DOHH2 (cell line): ENCODE measurements at regions not wholly inside any gene's neighbourhood (a gene's known extent, or its start where the extent isn't known, plus 50 kb on each side); places are given as distances from the start of the nearest gene placed in this dataset.

Source experiments
- H3F3A ChIP-seq: fragments of 200-600 bp; sonication (generic), shearing (Covaris generic); 2 replicates; pipeline ENCODE4 v1.6.0; 2016; ENCODE audit warnings: antibody characterized with exemption, mild to moderate bottlenecking; ENCODE audit not compliant: control insufficient read depth, insufficient read depth
- H3K27ac ChIP-seq: fragments of 200-600 bp; sonication (generic); 2 replicates; pipeline ENCODE4 v1.5.1; 2014; ENCODE audit warnings: low read depth, mild to moderate bottlenecking, low read length, moderate library complexity
- H3K27me3 ChIP-seq: fragments of 200-600 bp; sonication (generic); 2 replicates; pipeline ENCODE4 v1.6.1; 2014; ENCODE audit warnings: mild to moderate bottlenecking, low read length, mixed read lengths; ENCODE audit not compliant: control insufficient read depth
- H3K36me3 ChIP-seq: fragments of 200-600 bp; sonication (generic); 2 replicates; pipeline ENCODE4 v1.6.1; 2014; ENCODE audit warnings: mild to moderate bottlenecking, low read length, moderate library complexity, mixed read lengths; ENCODE audit not compliant: control insufficient read depth
- H3K4me1 ChIP-seq: fragments of 200-600 bp; sonication (generic); 2 replicates; pipeline ENCODE4 v1.6.1; 2014; ENCODE audit warnings: mild to moderate bottlenecking, low read length, mixed read lengths; ENCODE audit not compliant: control insufficient read depth
- H3K4me2 ChIP-seq: fragments of 200-600 bp; sonication (generic); 2 replicates; pipeline ENCODE4 v1.6.0; 2014; ENCODE audit warnings: mild to moderate bottlenecking, low read length, moderate library complexity
- H3K4me3 ChIP-seq: fragments of 200-600 bp; sonication (generic); 2 replicates; pipeline ENCODE4 v1.5.1; 2014; ENCODE audit warnings: mild to moderate bottlenecking, low read length, mixed read lengths
- H3K79me2 ChIP-seq: fragments of 200-600 bp; sonication (generic); 2 replicates; pipeline ENCODE4 v1.6.1; 2014; ENCODE audit warnings: mild to moderate bottlenecking, low read length, mixed read lengths; ENCODE audit not compliant: control insufficient read depth
- H3K9me2 ChIP-seq: fragments of 200-600 bp; sonication (generic); replicated peaks from 2 replicates; pipeline ENCODE4 v1.6.1; 2014; ENCODE audit warnings: mild to moderate bottlenecking, low read length, mixed read lengths; ENCODE audit not compliant: control insufficient read depth
- H3K9me3 ChIP-seq: fragments of 200-600 bp; sonication (generic); 2 replicates; pipeline ENCODE4 v1.6.1; 2014; ENCODE audit warnings: antibody characterized with exemption, low read length, mixed read lengths; ENCODE audit not compliant: control insufficient read depth, insufficient read depth
- H4K20me1 ChIP-seq: fragments of 200-600 bp; sonication (generic); 2 replicates; pipeline ENCODE4 v1.6.0; 2014; ENCODE audit warnings: low read depth, mild to moderate bottlenecking, antibody characterized with exemption, low read length, moderate library complexity; ENCODE audit not compliant: control insufficient read depth, insufficient read depth
- CTCF ChIP-seq: fragments of 200-600 bp; sonication (generic); IDR thresholded peaks from one replicate; pipeline ENCODE4 v1.5.1; 2014; ENCODE audit warnings: antibody characterized with exemption, mild to moderate bottlenecking, low read depth, low read length; ENCODE audit not compliant: poor library complexity, severe bottlenecking
- EZH2phosphoT487 ChIP-seq: fragments of 200-600 bp; sonication (generic); IDR thresholded peaks from 2 replicates; pipeline ENCODE4 v1.6.1; 2017; ENCODE audit warnings: borderline replicate concordance, mild to moderate bottlenecking, antibody characterized with exemption, low read length, moderate library complexity, mixed read lengths

- 0 out of 2 replicates have a peak overlapping the region, but pooled peaks have one; percentile 4 for H3K4me3 ChIP-seq
- H3K27ac ChIP-seq = peak overlapping the region; percentile 76; the same call in 1 of the 2 replicates
- H3K79me2 ChIP-seq = no peaks in the 10 kb centered on the region
- H3K9me2 ChIP-seq = no peaks in the 10 kb centered on the region
- TF ChIP-seq EZH2phosphoT487 = no peak
- no peak for TF ChIP-seq CTCF
- peak overlapping the region; percentile 72; the same call in 1 of the 2 replicates for H3K4me2 ChIP-seq
- H3F3A ChIP-seq = peaks cover 24% of the 10 kb centered on the region
- no peaks in the 10 kb centered on the region for H3K36me3 ChIP-seq
- H4K20me1 ChIP-seq = no peaks in the 10 kb centered on the region
- H3K9me3 ChIP-seq = no peaks in the 10 kb centered on the region
- peaks cover 95% of the 10 kb centered on the region for H3K4me1 ChIP-seq
- H3K27me3 ChIP-seq = no peaks in the 10 kb centered on the region
Measured at GRCh38 chr10:7491230-7491629, 80.4 kb upstream of the SFMBT2 start.

- H4K20me1 ChIP-seq = no peaks in the 10 kb centered on the region
- H3K27me3 ChIP-seq = no peaks in the 10 kb centered on the region
- H3K79me2 ChIP-seq = no peaks in the 10 kb centered on the region
- H3K4me3 ChIP-seq = no peak overlapping the region
- H3K9me2 ChIP-seq = no peaks in the 10 kb centered on the region
- H3K27ac ChIP-seq = peak overlapping the region; percentile 6; the same call in 1 of the 2 replicates
- H3K9me3 ChIP-seq = no peaks in the 10 kb centered on the region
- peaks cover 98% of the 10 kb centered on the region for H3K4me1 ChIP-seq
- no peaks in the 10 kb centered on the region for H3K36me3 ChIP-seq
- peaks cover 33% of the 10 kb centered on the region for H3F3A ChIP-seq
- H3K4me2 ChIP-seq = peak overlapping the region; percentile 39
- TF ChIP-seq CTCF (no peak), EZH2phosphoT487 (no peak)
Measured at GRCh38 chr10:7488418-7488829, 77.6 kb upstream of the SFMBT2 start.

- H3K27ac ChIP-seq = peak overlapping the region; percentile 84
Measured at GRCh38 chr10:7487528-7487927, 76.7 kb upstream of the SFMBT2 start.

More at GRCh38 chr10:7487528-7487927, 76.7 kb upstream of the SFMBT2 start:
- Histone ChIP-seq H3K27me3 (no peaks in the 10 kb centered on the region), H3K4me2 (peak overlapping the region; percentile 65), H3K4me1 (peaks cover 98% of the 10 kb centered on the region), H4K20me1 (no peaks in the 10 kb centered on the region), H3K4me3 (no peak overlapping the region; the same call in 1 of the 2 replicates), H3K79me2 (no peaks in the 10 kb centered on the region), H3K9me2 (no peaks in the 10 kb centered on the region), H3K9me3 (no peaks in the 10 kb centered on the region), H3K36me3 (no peaks in the 10 kb centered on the region), H3F3A (peaks cover 29% of the 10 kb centered on the region)
- TF ChIP-seq CTCF (no peak), EZH2phosphoT487 (no peak)
